ENCODE measurements at regions not wholly inside any gene's neighbourhood (a gene's known extent, or its start where the extent isn't known, plus 50 kb on each side); places are given as distances from the start of the nearest gene placed in this dataset.

DNA sequence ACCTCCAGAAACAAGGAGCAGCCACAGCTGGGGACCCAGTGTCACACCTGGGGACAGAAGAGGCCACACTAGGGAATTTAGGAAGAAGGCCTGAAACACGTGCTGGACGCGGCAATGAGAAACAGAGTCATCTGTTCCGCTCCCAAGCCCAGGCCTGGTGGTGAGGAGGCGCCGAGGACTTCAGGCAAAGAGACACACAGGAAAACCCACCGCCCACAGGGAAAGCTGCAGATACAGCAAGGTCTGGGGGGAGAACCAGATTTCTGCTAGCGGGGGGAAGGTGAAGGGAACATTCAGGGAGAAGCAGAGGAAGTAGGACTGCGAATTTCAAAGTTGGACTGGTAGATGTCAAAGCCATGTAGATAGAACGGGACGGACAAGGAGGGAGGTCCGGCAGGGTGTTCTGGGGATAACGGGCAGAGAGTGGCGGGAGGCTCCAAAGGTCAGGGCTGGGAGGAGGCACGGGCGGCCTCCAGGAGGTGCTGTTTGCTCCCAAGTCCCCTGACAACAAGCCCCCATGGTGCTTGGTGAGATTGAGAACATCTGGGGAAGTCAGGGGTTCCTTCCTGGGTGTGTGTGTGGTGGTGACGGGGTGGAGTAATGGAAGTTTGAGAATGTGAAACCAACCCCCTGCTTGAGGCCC lies 351.7 kb upstream of the MYT1L start:
- no peaks in the 10 kb centered on the region for H3K79me2 ChIP-seq (ENCODE audit: insufficient read depth)
- TF ChIP-seq SMC3 (IDR thresholded peaks at IDR 0.05; ENCODE audit: low read depth, low read length) (no peak), CHD2 (IDR thresholded peaks at IDR 0.05; ENCODE audit: low read length, partially characterized antibody) (no peak), MXI1 (IDR thresholded peaks at IDR 0.05; ENCODE audit: low read depth, low read length) (no peak), EZH2phosphoT487 (IDR thresholded peaks at IDR 0.05; ENCODE audit: borderline replicate concordance, low read depth) (no peak), RXRA (IDR thresholded peaks at IDR 0.05; ENCODE audit: borderline replicate concordance, low read depth) (no peak), ELF1 (IDR thresholded peaks at IDR 0.05) (no peak), FOSL2 (IDR thresholded peaks at IDR 0.05; ENCODE audit: borderline replicate concordance, low read depth) (no peak), NFIC (IDR thresholded peaks at IDR 0.05; ENCODE audit: borderline replicate concordance) (no peak), RAD21 (IDR thresholded peaks at IDR 0.05; ENCODE audit: low read length) (no peak), FOXJ3 (CRISPR knock-in tag; IDR thresholded peaks at IDR 0.05) (no peak), RFX5 (IDR thresholded peaks at IDR 0.05; ENCODE audit: low read length) (no peak), GATA2 (CRISPR knock-in tag; IDR thresholded peaks at IDR 0.05) (no peak), FOXM1 (IDR thresholded peaks at IDR 0.05; ENCODE audit: low read depth) (no peak), POLR2AphosphoS5 (IDR thresholded peaks at IDR 0.05; ENCODE audit: low read depth, low read length) (no peak), RCOR1 (IDR thresholded peaks at IDR 0.05; ENCODE audit: low read length) (no peak)
- TF ChIP-seq, protein P1, sequence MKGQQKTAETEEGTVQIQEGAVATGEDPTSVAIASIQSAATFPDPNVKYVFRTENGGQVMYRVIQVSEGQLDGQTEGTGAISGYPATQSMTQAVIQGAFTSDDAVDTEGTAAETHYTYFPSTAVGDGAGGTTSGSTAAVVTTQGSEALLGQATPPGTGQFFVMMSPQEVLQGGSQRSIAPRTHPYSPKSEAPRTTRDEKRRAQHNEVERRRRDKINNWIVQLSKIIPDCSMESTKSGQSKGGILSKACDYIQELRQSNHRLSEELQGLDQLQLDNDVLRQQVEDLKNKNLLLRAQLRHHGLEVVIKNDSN (IDR thresholded peaks at IDR 0.05; ENCODE audit: borderline replicate concordance, low read depth) = no peak
- TF ChIP-seq, protein P2, sequence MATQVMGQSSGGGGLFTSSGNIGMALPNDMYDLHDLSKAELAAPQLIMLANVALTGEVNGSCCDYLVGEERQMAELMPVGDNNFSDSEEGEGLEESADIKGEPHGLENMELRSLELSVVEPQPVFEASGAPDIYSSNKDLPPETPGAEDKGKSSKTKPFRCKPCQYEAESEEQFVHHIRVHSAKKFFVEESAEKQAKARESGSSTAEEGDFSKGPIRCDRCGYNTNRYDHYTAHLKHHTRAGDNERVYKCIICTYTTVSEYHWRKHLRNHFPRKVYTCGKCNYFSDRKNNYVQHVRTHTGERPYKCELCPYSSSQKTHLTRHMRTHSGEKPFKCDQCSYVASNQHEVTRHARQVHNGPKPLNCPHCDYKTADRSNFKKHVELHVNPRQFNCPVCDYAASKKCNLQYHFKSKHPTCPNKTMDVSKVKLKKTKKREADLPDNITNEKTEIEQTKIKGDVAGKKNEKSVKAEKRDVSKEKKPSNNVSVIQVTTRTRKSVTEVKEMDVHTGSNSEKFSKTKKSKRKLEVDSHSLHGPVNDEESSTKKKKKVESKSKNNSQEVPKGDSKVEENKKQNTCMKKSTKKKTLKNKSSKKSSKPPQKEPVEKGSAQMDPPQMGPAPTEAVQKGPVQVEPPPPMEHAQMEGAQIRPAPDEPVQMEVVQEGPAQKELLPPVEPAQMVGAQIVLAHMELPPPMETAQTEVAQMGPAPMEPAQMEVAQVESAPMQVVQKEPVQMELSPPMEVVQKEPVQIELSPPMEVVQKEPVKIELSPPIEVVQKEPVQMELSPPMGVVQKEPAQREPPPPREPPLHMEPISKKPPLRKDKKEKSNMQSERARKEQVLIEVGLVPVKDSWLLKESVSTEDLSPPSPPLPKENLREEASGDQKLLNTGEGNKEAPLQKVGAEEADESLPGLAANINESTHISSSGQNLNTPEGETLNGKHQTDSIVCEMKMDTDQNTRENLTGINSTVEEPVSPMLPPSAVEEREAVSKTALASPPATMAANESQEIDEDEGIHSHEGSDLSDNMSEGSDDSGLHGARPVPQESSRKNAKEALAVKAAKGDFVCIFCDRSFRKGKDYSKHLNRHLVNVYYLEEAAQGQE (IDR thresholded peaks at IDR 0.05; ENCODE audit: low read depth, low read length) = no peak
- TF ChIP-seq, protein P3, sequence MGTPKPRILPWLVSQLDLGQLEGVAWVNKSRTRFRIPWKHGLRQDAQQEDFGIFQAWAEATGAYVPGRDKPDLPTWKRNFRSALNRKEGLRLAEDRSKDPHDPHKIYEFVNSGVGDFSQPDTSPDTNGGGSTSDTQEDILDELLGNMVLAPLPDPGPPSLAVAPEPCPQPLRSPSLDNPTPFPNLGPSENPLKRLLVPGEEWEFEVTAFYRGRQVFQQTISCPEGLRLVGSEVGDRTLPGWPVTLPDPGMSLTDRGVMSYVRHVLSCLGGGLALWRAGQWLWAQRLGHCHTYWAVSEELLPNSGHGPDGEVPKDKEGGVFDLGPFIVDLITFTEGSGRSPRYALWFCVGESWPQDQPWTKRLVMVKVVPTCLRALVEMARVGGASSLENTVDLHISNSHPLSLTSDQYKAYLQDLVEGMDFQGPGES (IDR thresholded peaks at IDR 0.05; ENCODE audit: low read depth, low read length) = no peak
- TF ChIP-seq, protein P4, sequence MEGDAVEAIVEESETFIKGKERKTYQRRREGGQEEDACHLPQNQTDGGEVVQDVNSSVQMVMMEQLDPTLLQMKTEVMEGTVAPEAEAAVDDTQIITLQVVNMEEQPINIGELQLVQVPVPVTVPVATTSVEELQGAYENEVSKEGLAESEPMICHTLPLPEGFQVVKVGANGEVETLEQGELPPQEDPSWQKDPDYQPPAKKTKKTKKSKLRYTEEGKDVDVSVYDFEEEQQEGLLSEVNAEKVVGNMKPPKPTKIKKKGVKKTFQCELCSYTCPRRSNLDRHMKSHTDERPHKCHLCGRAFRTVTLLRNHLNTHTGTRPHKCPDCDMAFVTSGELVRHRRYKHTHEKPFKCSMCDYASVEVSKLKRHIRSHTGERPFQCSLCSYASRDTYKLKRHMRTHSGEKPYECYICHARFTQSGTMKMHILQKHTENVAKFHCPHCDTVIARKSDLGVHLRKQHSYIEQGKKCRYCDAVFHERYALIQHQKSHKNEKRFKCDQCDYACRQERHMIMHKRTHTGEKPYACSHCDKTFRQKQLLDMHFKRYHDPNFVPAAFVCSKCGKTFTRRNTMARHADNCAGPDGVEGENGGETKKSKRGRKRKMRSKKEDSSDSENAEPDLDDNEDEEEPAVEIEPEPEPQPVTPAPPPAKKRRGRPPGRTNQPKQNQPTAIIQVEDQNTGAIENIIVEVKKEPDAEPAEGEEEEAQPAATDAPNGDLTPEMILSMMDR (IDR thresholded peaks at IDR 0.05) = no peak
- H2AFZ ChIP-seq (ENCODE audit: low read depth) = no peak overlapping the region
- no peaks in the 10 kb centered on the region for H3K27me3 ChIP-seq (ENCODE audit: insufficient read depth)
- H3K4me1 ChIP-seq (ENCODE audit: control insufficient read depth in 1 of 2, insufficient read depth in 2 of 2, low read depth in 1 of 2, low read length in 1 of 2) = no peaks in the 10 kb centered on the region
- H3K9me3 ChIP-seq = no peaks in the 10 kb centered on the region
- 49% methylated on average over 17 of the region's 17 CpGs for WGBS (ENCODE audit: low lambda C conversion rate)
- DNase-seq = no peak
- no peak overlapping the region for H3K27ac ChIP-seq (ENCODE audit: low read depth in 2 of 2, low read length in 1 of 2)
- H3K4me2 ChIP-seq = no peak overlapping the region
- no peaks in the 10 kb centered on the region for H3F3A ChIP-seq (replicated peaks; ENCODE audit: insufficient read depth)
- ChIA-PET POLR2A (interaction anchor here (0.5 kb wide), 1 partner anchor 1036 kb away, joined by 3 read pairs; no protein-coding TSS in a partner anchor), CTCF (interaction anchor here (2.7 kb wide), 1 partner anchor 16 kb away, joined by 7 read pairs; no protein-coding TSS in a partner anchor)
- H3K9me2 ChIP-seq = no peaks in the 10 kb centered on the region
- H3K9ac ChIP-seq = no peak overlapping the region
- no peaks in the 10 kb centered on the region for H4K20me1 ChIP-seq (ENCODE audit: insufficient read depth)
- H3K4me3 ChIP-seq (ENCODE audit: low read depth in 2 of 2, low read length in 1 of 2) = no peak overlapping the region
- no peaks in the 10 kb centered on the region for H3K36me3 ChIP-seq (replicated peaks in 1 of 2; ENCODE audit: control insufficient read depth in 1 of 2, insufficient read depth in 2 of 2, low read length in 1 of 2)
